HEK293T (cell line): ENCODE measurements at regions not wholly inside any gene's neighbourhood (a gene's known extent, or its start where the extent isn't known, plus 50 kb on each side); places are given as distances from the start of the nearest gene placed in this dataset.

Source experiments
- CTCF ChIA-PET: fragments of 350-600 bp; formaldehyde crosslinking; extraction: SDS; loops from one replicate; lab custom pipeline; 2021; ENCODE audit warnings: antibody characterized with exemption, inconsistent platforms; lab: Yijun Ruan, JAX
- POLR2A ChIA-PET: fragments of 350-600 bp; formaldehyde crosslinking; extraction: SDS; loops from one replicate; lab custom pipeline; 2020; ENCODE audit warnings: antibody characterized with exemption, inconsistent platforms; lab: Yijun Ruan, JAX
- DNase-seq: peaks from one replicate; pipeline ENCODE4 v3.0.0; 2012; ENCODE audit warnings: mixed read lengths; ENCODE audit errors: extremely low spot score
- ARNT ChIP-seq: fragments of 450-650 bp; IDR thresholded peaks from 2 replicates; pipeline ENCODE4 v1.6.1; 2017; ENCODE audit warnings: mild to moderate bottlenecking
- BHLHE40 ChIP-seq: fragments of 450-650 bp; IDR thresholded peaks from 2 replicates; pipeline ENCODE4 v1.6.1; 2016; ENCODE audit warnings: mild to moderate bottlenecking, moderate library complexity, borderline replicate concordance
- CTBP1 ChIP-seq: fragments of 450-650 bp; IDR thresholded peaks from 2 replicates; pipeline ENCODE4 v1.6.1; 2016; ENCODE audit warnings: borderline replicate concordance
- ELF4 ChIP-seq: fragments of 450-650 bp; IDR thresholded peaks from 2 replicates; pipeline ENCODE4 v1.6.1; 2017; ENCODE audit warnings: antibody characterized with exemption
- FOXA1 ChIP-seq: fragments of 450-650 bp; IDR thresholded peaks from 2 replicates; pipeline ENCODE4 v1.6.1; 2016; ENCODE audit warnings: mild to moderate bottlenecking
- FOXK2 ChIP-seq: fragments of 450-650 bp; IDR thresholded peaks from 2 replicates; pipeline ENCODE4 v1.6.1; 2016; ENCODE audit warnings: mild to moderate bottlenecking
- FOXM1 ChIP-seq: fragments of 450-650 bp; IDR thresholded peaks from 2 replicates; pipeline ENCODE4 v1.6.1; 2017; ENCODE audit warnings: mild to moderate bottlenecking, borderline replicate concordance
- HDGF ChIP-seq: fragments of 450-650 bp; IDR thresholded peaks from 2 replicates; pipeline ENCODE4 v1.6.1; 2017; ENCODE audit warnings: antibody characterized with exemption, borderline replicate concordance
- L3MBTL2 ChIP-seq: fragments of 450-650 bp; conservative IDR thresholded peaks from 2 replicates; pipeline ENCODE4 v1.6.1; 2016; ENCODE audit warnings: mild to moderate bottlenecking
- LEF1 ChIP-seq: fragments of 450-650 bp; IDR thresholded peaks from 2 replicates; pipeline ENCODE4 v1.6.1; 2017; ENCODE audit warnings: mild to moderate bottlenecking, borderline replicate concordance
- NFRKB ChIP-seq: fragments of 450-650 bp; IDR thresholded peaks from 2 replicates; pipeline ENCODE4 v1.6.1; 2016; ENCODE audit warnings: mild to moderate bottlenecking, moderate library complexity
- SP1 ChIP-seq: fragments of 450-650 bp; IDR thresholded peaks from 2 replicates; pipeline ENCODE4 v1.6.1; 2017
- SUZ12 ChIP-seq: fragments of 450-650 bp; IDR thresholded peaks from 2 replicates; pipeline ENCODE4 v1.6.1; 2016; ENCODE audit warnings: mild to moderate bottlenecking
- TARDBP ChIP-seq: fragments of 450-650 bp; IDR thresholded peaks from 2 replicates; pipeline ENCODE4 v1.6.1; 2016
- ZNF384 ChIP-seq: fragments of 450-650 bp; IDR thresholded peaks from 2 replicates; pipeline ENCODE4 v1.6.1; 2016
- TF ChIP-seq, protein P1 (sequence below): fragments of 450-650 bp; IDR thresholded peaks from 2 replicates; pipeline ENCODE4 v1.6.1; 2016

DNA sequence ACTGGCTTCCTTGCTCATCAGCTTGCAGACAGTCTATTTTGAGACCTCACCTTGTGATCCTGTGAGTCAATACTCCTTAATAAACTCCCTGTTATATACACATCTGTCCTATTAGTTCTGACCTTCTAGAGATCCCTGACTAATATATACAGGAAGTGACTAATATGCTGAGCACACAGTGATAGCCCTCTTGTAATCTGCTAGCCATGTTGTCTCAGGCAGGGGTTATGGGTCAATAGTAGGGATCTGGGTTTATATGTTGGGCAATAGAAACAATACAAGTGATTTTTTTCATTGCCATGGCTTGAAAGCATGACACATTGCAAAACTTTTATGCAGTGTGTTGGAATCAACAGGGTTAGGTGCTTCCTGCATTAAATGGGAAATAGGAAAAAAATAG is 562.2 kb downstream of the GALC start:
- TF ChIP-seq NFRKB (no peak), FOXK2 (no peak), BHLHE40 (no peak), SP1 (no peak), L3MBTL2 (no peak), SUZ12 (no peak), LEF1 (no peak), ARNT (no peak), CTBP1 (no peak)
- TF ChIP-seq, protein P1, sequence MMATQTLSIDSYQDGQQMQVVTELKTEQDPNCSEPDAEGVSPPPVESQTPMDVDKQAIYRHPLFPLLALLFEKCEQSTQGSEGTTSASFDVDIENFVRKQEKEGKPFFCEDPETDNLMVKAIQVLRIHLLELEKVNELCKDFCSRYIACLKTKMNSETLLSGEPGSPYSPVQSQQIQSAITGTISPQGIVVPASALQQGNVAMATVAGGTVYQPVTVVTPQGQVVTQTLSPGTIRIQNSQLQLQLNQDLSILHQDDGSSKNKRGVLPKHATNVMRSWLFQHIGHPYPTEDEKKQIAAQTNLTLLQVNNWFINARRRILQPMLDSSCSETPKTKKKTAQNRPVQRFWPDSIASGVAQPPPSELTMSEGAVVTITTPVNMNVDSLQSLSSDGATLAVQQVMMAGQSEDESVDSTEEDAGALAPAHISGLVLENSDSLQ = no peak
- DNase-seq = no peak
- ChIA-PET POLR2A (no interaction called here), CTCF (no interaction called here)

DNA sequence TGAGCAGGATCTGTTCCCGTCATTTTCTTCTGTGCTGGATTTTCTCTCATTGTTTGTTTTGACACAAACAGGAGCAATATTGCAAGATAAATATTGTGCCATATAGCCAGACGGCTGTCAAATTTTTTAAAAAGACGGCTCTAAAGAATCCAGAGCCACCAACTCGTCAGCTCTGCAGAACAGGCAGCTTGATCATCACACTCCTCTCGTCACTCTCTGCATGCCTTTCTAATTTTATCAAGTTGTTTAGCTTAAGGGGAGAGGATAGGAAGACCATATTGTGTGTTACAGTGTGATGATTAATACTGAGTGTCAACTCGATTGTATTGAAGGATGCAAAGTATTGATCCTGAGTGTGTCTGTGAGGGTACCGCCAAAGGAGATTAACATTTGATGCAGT is 562.8 kb downstream of the GALC start:
- TF ChIP-seq, protein P1 = no peak
- no peak for TF ChIP-seq SP1
- TF ChIP-seq ARNT = no peak
- ChIA-PET CTCF (no interaction called here), POLR2A (no interaction called here)
- no peak for DNase-seq

DNA sequence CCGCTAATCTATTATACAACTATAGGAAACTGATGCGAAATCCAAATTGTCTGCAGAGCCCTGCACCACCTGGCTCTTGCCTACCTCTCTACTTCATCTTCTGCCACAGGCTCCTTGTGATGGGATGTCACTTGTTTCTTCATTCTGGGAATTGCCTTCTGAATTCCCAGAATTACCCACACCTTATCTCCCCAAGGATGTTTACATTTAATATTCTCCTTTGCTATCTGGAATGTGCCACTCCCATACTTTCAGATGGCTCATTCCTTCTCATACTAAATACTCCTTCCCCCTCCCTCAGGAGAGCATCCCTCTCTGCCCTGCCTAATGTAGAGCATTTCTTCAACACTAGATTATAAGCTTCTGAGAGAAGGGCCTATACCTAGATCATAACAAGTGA is 573.1 kb downstream of the GALC start:
- ChIA-PET CTCF (no interaction called here), POLR2A (no interaction called here)
- TF ChIP-seq FOXA1 (no peak), SP1 (no peak), L3MBTL2 (no peak), FOXK2 (no peak), FOXM1 (no peak), BHLHE40 (no peak), CTBP1 (no peak)
- TF ChIP-seq, protein P1 = no peak
- no peak for DNase-seq

DNA sequence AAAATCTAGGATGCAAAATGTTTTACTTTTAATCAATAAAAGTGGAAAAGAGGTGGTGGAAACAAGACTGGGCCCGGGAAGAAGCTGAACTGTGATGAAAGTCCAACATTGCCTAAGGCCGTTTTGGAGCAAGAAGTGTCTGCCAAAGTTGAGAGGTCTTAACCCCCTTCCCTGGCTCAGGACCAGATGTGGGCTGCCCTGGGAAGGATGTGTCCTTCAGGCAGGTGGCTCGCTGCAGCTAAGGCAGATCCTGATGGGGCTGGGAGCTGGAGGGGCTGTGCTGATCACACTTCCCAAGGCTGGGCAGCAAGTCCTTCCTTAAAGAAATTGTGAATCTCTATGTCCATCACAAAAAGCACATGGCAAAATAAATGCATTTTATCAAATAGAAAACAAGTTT is 581.6 kb downstream of the GALC start:
- ChIA-PET POLR2A (no interaction called here), CTCF (no interaction called here)
- TF ChIP-seq L3MBTL2 (no peak), BHLHE40 (no peak), FOXA1 (no peak), SUZ12 (no peak), ELF4 (no peak), ARNT (no peak), LEF1 (no peak), SP1 (no peak), ZNF384 (no peak), HDGF (no peak), TARDBP (no peak), FOXM1 (no peak), NFRKB (no peak), CTBP1 (no peak), FOXK2 (no peak)
- TF ChIP-seq, protein P1 = no peak
- no peak for DNase-seq

DNA sequence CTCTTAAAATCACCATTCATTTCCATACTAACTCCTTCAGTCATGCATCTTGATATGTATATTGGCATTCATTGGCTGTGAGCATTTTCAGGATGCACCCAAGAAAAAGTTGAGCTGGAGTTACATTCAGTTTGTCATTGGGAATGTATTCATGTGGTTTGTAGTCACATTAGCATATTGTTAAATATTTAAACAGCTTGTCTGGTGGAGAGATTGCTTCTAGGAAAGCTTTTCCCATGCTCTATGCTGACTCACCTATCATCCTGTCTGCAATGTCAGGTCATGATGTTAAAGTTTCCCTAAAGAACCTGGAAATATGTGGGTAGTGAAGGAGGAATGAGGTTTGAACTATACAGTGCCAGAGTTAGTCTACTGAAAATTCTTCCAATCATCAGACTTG is 583.6 kb downstream of the GALC start:
- CTCF ChIA-PET = no interaction called here
- POLR2A ChIA-PET = no interaction called here
- TF ChIP-seq SUZ12 (no peak), ELF4 (no peak), ARNT (no peak), FOXM1 (no peak), BHLHE40 (no peak), HDGF (no peak), FOXK2 (no peak), CTBP1 (no peak), NFRKB (no peak), FOXA1 (no peak), L3MBTL2 (no peak), SP1 (no peak), TARDBP (no peak), ZNF384 (no peak), LEF1 (no peak)
- TF ChIP-seq, protein P1 = no peak
- no peak for DNase-seq

DNA sequence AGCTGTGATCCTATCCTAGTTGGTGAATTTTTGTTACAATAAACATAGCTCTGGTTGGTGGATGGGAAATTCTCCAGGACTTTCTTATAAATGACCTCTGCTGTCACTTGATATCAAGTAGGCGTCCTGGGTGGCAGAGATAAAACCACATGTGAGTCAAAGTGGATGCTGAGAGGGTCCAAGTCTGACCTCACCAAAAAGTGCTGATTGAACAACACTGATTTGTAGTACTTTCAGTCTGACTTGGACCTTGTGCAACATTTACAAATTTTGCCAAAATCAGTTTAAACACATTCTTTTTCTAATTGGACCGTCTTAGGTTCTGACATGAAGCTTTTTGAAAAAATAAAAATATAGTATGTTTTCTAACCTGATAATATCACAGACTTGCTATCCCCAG is 585.6 kb downstream of the GALC start:
- CTCF ChIA-PET = no interaction called here
- POLR2A ChIA-PET = no interaction called here
- no peak for TF ChIP-seq NFRKB
- TF ChIP-seq HDGF = no peak
- no peak for TF ChIP-seq FOXA1
- TF ChIP-seq FOXK2 = no peak
- no peak for TF ChIP-seq FOXM1
- no peak for TF ChIP-seq TARDBP
- no peak for TF ChIP-seq ELF4
- TF ChIP-seq BHLHE40 = no peak
- no peak for TF ChIP-seq LEF1
- no peak for TF ChIP-seq SP1
- TF ChIP-seq L3MBTL2 = no peak
- TF ChIP-seq CTBP1 = no peak
- TF ChIP-seq ARNT = no peak
- TF ChIP-seq, protein P1 = no peak
- no peak for TF ChIP-seq SUZ12
- DNase-seq = no peak
